Caco-2 (cell line): ENCODE measurements at regions not wholly inside any gene's neighbourhood (a gene's known extent, or its start where the extent isn't known, plus 50 kb on each side); places are given as distances from the start of the nearest gene placed in this dataset.

Source experiments
- BruUV-seq: library from RNA; stranded (reverse); fragments of 400-500 nt; replicated peaks from 2 replicates; lab custom pipeline; 2021; lab: Mats Ljungman, UMichigan
- CTCF ChIA-PET: fragments of 300-600 bp; sonication (Branson Sonifier 250); formaldehyde crosslinking; loops from one replicate; lab custom pipeline; 2022; ENCODE audit warnings: antibody characterized with exemption; lab: Charles Lee
- POLR2A ChIA-PET: fragments of 300-600 bp; sonication (Branson Sonifier 250); formaldehyde crosslinking; loops from one replicate; lab custom pipeline; 2022; ENCODE audit warnings: antibody characterized with exemption; lab: Charles Lee
- DNase-seq, 2 experiments: peaks; one replicate each; pipeline versions ENCODE4 v3.0.0 to v3.0.0-alpha.2; 2020 to 2022
- H3K27me3 ChIP-seq: replicated peaks from 2 replicates; pipeline ENCODE4 v1.6.0; 2011; ENCODE audit warnings: low read length; ENCODE audit not compliant: control insufficient read depth, insufficient read depth
- H3K36me3 ChIP-seq: 2 replicates; pipeline ENCODE4 v1.5.1; 2011; ENCODE audit warnings: low read length; ENCODE audit not compliant: control insufficient read depth, insufficient read depth
- H3K4me1 ChIP-seq: fragments of 250-450 bp; sonication (Bioruptor Pico); 2 replicates; pipeline ENCODE4 v1.5.1; 2020; ENCODE audit warnings: mild to moderate bottlenecking
- H3K4me3 ChIP-seq: 2 replicates; pipeline ENCODE4 v1.5.1; 2011; ENCODE audit warnings: low read depth, mild to moderate bottlenecking, control low read depth, low read length
- H3K9me3 ChIP-seq: fragments of 250-450 bp; sonication (Bioruptor Pico); 2 replicates; pipeline ENCODE4 v1.5.1; 2020; ENCODE audit warnings: mild to moderate bottlenecking, moderate library complexity
- H3K27ac Mint-ChIP-seq: one replicate; pipeline ENCODE4 v1.8.0; 2022; ENCODE audit warnings: mixed read lengths; ENCODE audit not compliant: unreplicated experiment
- H3K27me3 Mint-ChIP-seq: one replicate; pipeline ENCODE4 v1.8.0; 2022; ENCODE audit warnings: mixed read lengths; ENCODE audit not compliant: insufficient read depth, unreplicated experiment
- H3K36me3 Mint-ChIP-seq: one replicate; pipeline ENCODE4 v1.8.0; 2022; ENCODE audit warnings: mild to moderate bottlenecking, mixed read lengths; ENCODE audit not compliant: insufficient read depth, unreplicated experiment
- H3K4me1 Mint-ChIP-seq: one replicate; pipeline ENCODE4 v1.8.0; 2022; ENCODE audit warnings: low read depth, mixed read lengths; ENCODE audit not compliant: unreplicated experiment
- H3K4me3 Mint-ChIP-seq: one replicate; pipeline ENCODE4 v1.8.0; 2022; ENCODE audit warnings: mild to moderate bottlenecking, moderate library complexity, mixed read lengths; ENCODE audit not compliant: unreplicated experiment
- H3K9me3 Mint-ChIP-seq: one replicate; pipeline ENCODE4 v1.8.0; 2022; ENCODE audit warnings: mixed read lengths; ENCODE audit not compliant: unreplicated experiment
- intact Hi-C: fragments of 100-400 bp; cut with micrococcal nuclease; formaldehyde crosslinking; loops from one replicate; pipeline ENCODE4 v1.10.0; 2022; ENCODE audit not compliant: unreplicated experiment
- TF ChIP-seq, protein P1 (sequence below), 2 experiments: fragments of 200-600 bp in 1 of 2; IDR thresholded peaks; 1 replicate in 1 of 2; 2 replicates in 1 of 2; pipeline versions ENCODE4 v1.5.1 to v1.8.0; 2011 to 2022; ENCODE audit warnings: antibody characterized with exemption in 1 of 2, control low read depth in 1 of 2, inconsistent platforms in 1 of 2, low read depth in 1 of 2, low read length in 1 of 2, mild to moderate bottlenecking in 1 of 2, moderate library complexity in 1 of 2; ENCODE audit not compliant: insufficient read depth in 1 of 2, severe bottlenecking in 1 of 2, unreplicated experiment in 1 of 2

- Mint-ChIP-seq H3K36me3 (no peaks in the 10 kb centered on the region), H3K4me1 (peaks cover 8% of the 10 kb centered on the region), H3K27me3 (peaks cover 14% of the 10 kb centered on the region), H3K9me3 (peaks cover 6% of the 10 kb centered on the region), H3K27ac (no peak overlapping the region), H3K4me3 (no peak overlapping the region)
- TF ChIP-seq, protein P1, sequence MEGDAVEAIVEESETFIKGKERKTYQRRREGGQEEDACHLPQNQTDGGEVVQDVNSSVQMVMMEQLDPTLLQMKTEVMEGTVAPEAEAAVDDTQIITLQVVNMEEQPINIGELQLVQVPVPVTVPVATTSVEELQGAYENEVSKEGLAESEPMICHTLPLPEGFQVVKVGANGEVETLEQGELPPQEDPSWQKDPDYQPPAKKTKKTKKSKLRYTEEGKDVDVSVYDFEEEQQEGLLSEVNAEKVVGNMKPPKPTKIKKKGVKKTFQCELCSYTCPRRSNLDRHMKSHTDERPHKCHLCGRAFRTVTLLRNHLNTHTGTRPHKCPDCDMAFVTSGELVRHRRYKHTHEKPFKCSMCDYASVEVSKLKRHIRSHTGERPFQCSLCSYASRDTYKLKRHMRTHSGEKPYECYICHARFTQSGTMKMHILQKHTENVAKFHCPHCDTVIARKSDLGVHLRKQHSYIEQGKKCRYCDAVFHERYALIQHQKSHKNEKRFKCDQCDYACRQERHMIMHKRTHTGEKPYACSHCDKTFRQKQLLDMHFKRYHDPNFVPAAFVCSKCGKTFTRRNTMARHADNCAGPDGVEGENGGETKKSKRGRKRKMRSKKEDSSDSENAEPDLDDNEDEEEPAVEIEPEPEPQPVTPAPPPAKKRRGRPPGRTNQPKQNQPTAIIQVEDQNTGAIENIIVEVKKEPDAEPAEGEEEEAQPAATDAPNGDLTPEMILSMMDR (IDR thresholded peaks at IDR 0.05; ENCODE audit: insufficient read depth in 1 of 2, low read depth in 1 of 2, low read length in 1 of 2, severe bottlenecking in 1 of 2, unreplicated experiment in 1 of 2), result no peak
- no peak for DNase-seq
- CTCF ChIA-PET, result interaction anchor here (0.6 kb wide), 1 partner anchor 34 kb away, joined by 3 read pairs; no protein-coding TSS in a partner anchor
- POLR2A ChIA-PET, result no interaction called here
- no peaks in the 10 kb centered on the region for H3K9me3 ChIP-seq
- BruUV-seq, result no TSS peak
- intact Hi-C loops, result no loop called here
- H3K4me1 ChIP-seq, result no peaks in the 10 kb centered on the region
- no peaks in the 10 kb centered on the region for H3K27me3 ChIP-seq
- no peaks in the 10 kb centered on the region for H3K36me3 ChIP-seq
- no peak overlapping the region for H3K4me3 ChIP-seq
These were observed 94.4 kb downstream of the TTC32 start for GRCh38 chr2:19807346-19807745.

- no peak overlapping the region for H3K4me3 Mint-ChIP-seq
- no peaks in the 10 kb centered on the region for H3K27me3 ChIP-seq
- H3K9me3 ChIP-seq, result no peaks in the 10 kb centered on the region
- H3K4me3 ChIP-seq, result no peak overlapping the region
- no TSS peak for BruUV-seq
- H3K4me1 Mint-ChIP-seq, result peaks cover 8% of the 10 kb centered on the region
- no peaks in the 10 kb centered on the region for H3K36me3 Mint-ChIP-seq
- TF ChIP-seq, protein P1 (IDR thresholded peaks at IDR 0.05; ENCODE audit: insufficient read depth in 1 of 2, low read depth in 1 of 2, low read length in 1 of 2, severe bottlenecking in 1 of 2, unreplicated experiment in 1 of 2), result no peak
- ChIA-PET POLR2A (no interaction called here), CTCF (interaction anchor here (0.6 kb wide), 1 partner anchor 33 kb away, joined by 3 read pairs; no protein-coding TSS in a partner anchor)
- no peak overlapping the region for H3K27ac Mint-ChIP-seq
- H3K36me3 ChIP-seq, result no peaks in the 10 kb centered on the region
- H3K4me1 ChIP-seq, result no peaks in the 10 kb centered on the region
- no peak for DNase-seq
- H3K27me3 Mint-ChIP-seq, result peaks cover 14% of the 10 kb centered on the region
- peaks cover 6% of the 10 kb centered on the region for H3K9me3 Mint-ChIP-seq
- intact Hi-C loops, result no loop called here
These were observed 95.2 kb downstream of the TTC32 start for GRCh38 chr2:19806591-19806990.

- TF ChIP-seq, protein P1 (IDR thresholded peaks at IDR 0.05; ENCODE audit: insufficient read depth in 1 of 2, low read depth in 1 of 2, low read length in 1 of 2, severe bottlenecking in 1 of 2, unreplicated experiment in 1 of 2), result no peak
- DNase-seq, result no peak
- Histone ChIP-seq H3K9me3 (no peaks in the 10 kb centered on the region), H3K4me3 (no peak overlapping the region), H3K4me1 (no peaks in the 10 kb centered on the region), H3K36me3 (no peaks in the 10 kb centered on the region), H3K27me3 (no peaks in the 10 kb centered on the region)
- Mint-ChIP-seq H3K4me3 (no peak overlapping the region), H3K36me3 (no peaks in the 10 kb centered on the region), H3K27me3 (peaks cover 14% of the 10 kb centered on the region), H3K4me1 (peaks cover 8% of the 10 kb centered on the region), H3K27ac (no peak overlapping the region), H3K9me3 (peaks cover 6% of the 10 kb centered on the region)
- CTCF ChIA-PET, result no interaction called here
- BruUV-seq, result no TSS peak
- POLR2A ChIA-PET, result no interaction called here
- intact Hi-C loops, result no loop called here
These were observed 95.7 kb downstream of the TTC32 start for GRCh38 chr2:19806131-19806530.
